WI38 (cell line): ENCODE measurements at regions not wholly inside any gene's neighbourhood (a gene's known extent, or its start where the extent isn't known, plus 50 kb on each side); places are given as distances from the start of the nearest gene placed in this dataset.

Experiments
- H3K4me3 ChIP-seq: 2 replicates; pipeline ENCODE4 v1.5.1; 2011; ENCODE audit warnings: low read depth, mild to moderate bottlenecking, control low read depth, low read length
- TF ChIP-seq, protein P1 (sequence below): IDR thresholded peaks from 2 replicates; pipeline ENCODE4 v1.5.1; 2012; ENCODE audit warnings: low read depth, mild to moderate bottlenecking, control low read depth, low read length

DNA sequence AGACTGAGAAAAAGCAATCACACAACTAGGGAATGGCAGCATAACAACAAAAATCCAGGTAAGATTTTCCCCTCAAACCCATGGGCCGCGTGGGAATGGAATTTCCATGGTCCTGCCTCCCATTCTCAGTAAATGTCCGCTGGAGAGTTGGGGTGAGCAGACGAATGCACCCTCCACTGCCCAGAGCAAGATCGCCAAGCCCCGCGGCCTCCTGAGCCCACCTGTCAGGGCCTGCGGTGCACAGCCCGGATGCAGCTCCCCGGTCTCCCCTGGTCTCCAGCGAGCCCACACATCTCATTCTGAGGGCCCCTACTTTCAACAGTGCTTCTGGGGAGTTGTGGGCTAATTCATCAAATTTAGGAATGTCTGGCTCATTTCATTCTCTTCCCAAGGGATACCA is 327.4 kb upstream of the HS6ST1 start:
- no peak overlapping the region for H3K4me3 ChIP-seq
- TF ChIP-seq, protein P1, sequence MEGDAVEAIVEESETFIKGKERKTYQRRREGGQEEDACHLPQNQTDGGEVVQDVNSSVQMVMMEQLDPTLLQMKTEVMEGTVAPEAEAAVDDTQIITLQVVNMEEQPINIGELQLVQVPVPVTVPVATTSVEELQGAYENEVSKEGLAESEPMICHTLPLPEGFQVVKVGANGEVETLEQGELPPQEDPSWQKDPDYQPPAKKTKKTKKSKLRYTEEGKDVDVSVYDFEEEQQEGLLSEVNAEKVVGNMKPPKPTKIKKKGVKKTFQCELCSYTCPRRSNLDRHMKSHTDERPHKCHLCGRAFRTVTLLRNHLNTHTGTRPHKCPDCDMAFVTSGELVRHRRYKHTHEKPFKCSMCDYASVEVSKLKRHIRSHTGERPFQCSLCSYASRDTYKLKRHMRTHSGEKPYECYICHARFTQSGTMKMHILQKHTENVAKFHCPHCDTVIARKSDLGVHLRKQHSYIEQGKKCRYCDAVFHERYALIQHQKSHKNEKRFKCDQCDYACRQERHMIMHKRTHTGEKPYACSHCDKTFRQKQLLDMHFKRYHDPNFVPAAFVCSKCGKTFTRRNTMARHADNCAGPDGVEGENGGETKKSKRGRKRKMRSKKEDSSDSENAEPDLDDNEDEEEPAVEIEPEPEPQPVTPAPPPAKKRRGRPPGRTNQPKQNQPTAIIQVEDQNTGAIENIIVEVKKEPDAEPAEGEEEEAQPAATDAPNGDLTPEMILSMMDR = no peak

DNA sequence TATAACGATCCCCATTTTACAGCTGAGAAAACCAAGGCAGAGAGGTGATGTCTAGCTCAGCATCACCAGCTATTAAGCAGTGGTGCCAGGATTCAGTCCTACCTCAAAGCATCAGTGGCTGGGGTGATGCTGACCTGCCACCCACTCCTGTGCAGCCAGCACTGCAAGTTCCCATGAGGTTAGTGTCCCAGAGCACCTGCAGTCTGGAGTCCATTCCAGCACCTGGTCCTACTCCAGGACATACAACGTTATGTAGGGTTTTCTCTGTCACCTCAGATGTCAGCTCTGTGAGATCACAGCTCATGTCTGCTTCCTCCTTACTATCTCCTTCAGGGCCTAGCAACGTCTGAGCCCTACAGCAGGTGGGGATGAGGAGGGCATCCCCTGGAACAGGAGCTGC is 328.0 kb upstream of the HS6ST1 start:
- TF ChIP-seq, protein P1 = no peak
- H3K4me3 ChIP-seq = no peak overlapping the region

DNA sequence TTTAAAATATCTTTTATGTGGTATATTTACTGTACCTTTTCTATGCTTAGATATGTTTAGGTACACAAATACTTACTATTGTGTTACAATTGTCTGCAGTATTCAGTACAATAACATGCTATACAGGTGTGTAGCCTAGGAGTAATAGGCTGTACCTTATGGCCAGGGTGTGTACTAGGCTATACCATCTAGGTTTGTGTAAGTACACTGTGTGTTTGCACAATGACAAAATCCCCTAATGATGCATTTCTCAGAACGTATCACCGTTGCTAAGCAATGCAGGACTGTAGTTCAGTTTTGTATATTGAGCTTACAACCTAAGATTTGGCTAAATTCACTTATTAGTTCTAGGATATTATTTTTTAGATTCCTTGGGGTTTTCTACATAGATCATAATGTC is 332.3 kb upstream of the HS6ST1 start:
- TF ChIP-seq, protein P1 = no peak
- H3K4me3 ChIP-seq = no peak overlapping the region

DNA sequence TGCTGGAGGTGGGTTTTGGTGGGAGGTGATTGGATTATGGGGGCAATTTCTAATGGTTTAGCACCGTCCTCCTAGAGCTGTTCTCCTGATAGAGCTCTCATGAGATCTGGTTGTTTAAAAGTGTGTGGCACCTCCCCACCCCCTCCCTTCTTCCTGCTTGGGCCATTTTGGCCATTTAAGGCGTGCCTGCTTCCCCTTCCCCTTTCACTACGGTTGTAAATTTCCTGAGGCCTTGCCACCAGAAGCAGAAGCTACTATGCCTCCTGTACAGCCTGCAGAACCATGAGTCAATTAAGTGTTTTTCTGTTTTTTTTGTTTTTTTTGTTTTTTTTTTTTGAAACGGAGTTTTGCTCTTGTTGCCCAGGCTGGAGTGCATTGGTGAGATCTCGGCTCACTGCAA is 335.7 kb upstream of the HS6ST1 start:
- no peak overlapping the region for H3K4me3 ChIP-seq
- TF ChIP-seq, protein P1 = no peak

DNA sequence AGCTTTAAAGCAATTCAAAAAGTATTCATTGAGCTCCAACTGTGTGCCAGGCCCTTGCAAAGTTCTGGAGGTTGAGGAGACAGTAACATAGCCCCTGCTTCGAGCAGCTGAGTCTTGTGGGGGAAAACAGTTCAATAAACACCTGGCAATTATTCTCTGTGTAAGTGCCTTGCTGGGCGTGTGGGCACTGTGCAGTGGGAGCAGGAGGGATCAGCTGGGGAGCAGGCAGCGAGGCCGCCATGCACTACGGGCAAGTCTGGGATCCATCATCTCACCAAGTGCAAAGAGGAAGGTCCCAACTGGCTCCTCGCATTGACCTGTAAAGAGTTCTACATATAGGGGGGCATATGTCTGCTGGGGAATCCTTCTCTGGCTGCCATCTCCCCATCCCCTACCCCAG is 342.2 kb upstream of the HS6ST1 start:
- TF ChIP-seq, protein P1 = no peak
- no peak overlapping the region for H3K4me3 ChIP-seq

DNA sequence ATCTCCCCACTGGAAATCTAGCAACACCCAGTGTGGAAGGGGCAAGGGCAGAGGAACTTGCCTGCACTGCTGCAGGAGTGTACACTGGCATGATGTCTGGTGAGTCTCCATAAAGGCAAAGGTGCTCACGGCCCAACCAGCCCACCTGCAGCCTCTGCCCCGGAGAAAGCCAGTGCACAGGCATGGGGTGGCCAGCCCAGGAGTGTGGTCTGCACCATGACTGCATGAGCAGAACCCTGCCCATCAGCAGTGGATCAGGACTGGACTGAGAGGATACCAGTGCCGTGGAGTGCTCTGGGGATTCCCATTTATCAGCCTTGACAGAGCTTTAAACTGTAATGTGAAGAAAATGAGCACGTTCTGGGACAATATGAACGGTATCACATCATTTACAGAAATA is 342.6 kb upstream of the HS6ST1 start:
- TF ChIP-seq, protein P1 = no peak
- no peak overlapping the region for H3K4me3 ChIP-seq

DNA sequence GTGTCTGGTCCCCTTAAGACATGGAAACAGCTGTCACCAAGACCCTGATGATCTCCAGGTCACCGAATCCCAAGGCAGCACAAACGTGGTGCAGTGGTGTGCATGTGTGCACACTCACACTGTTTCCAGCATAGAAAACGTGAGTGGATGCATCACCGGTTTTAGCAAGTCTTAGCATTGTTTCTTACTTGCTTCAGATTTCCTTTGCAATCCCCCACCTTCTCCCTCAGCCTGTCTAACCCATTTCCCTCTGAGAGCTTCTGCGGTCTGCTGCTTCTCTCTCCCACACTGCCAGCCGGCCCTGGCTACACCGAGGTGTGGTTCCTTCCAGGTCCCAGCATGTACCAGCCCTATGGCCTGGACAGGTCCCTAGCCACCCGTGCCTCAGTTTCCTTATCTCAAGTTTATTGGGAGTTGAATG is 343.4 kb upstream of the HS6ST1 start:
- H3K4me3 ChIP-seq = no peak overlapping the region
- TF ChIP-seq, protein P1 = no peak
